HUES48 (cell line): ENCODE measurements at regions not wholly inside any gene's neighbourhood (a gene's known extent, or its start where the extent isn't known, plus 50 kb on each side); places are given as distances from the start of the nearest gene placed in this dataset.

Experiments
- H3K27ac ChIP-seq: one replicate; pipeline ENCODE4 v1.7.0; 2013; ENCODE audit warnings: low read depth, low read length, inconsistent platforms
- H3K27me3 ChIP-seq: 2 replicates; pipeline ENCODE4 v1.6.1; 2013; ENCODE audit warnings: mild to moderate bottlenecking, low read length; ENCODE audit not compliant: control insufficient read depth, insufficient read depth
- H3K36me3 ChIP-seq: 2 replicates; pipeline ENCODE4 v1.6.1; 2013; ENCODE audit warnings: low read length; ENCODE audit not compliant: control insufficient read depth, insufficient read depth
- H3K4me1 ChIP-seq: 2 replicates; pipeline ENCODE4 v1.6.1; 2013; ENCODE audit warnings: mild to moderate bottlenecking, low read length; ENCODE audit not compliant: control insufficient read depth, insufficient read depth
- H3K4me3 ChIP-seq: 2 replicates; pipeline ENCODE4 v1.5.1; 2013; ENCODE audit warnings: mild to moderate bottlenecking, low read depth, low read length
- H3K9ac ChIP-seq: 2 replicates; pipeline ENCODE4 v1.6.1; 2013; ENCODE audit warnings: mild to moderate bottlenecking, low read depth, low read length, moderate library complexity
- H3K9me3 ChIP-seq: 2 replicates; pipeline ENCODE4 v1.6.1; 2013; ENCODE audit warnings: low read length; ENCODE audit not compliant: control insufficient read depth, insufficient read depth

DNA sequence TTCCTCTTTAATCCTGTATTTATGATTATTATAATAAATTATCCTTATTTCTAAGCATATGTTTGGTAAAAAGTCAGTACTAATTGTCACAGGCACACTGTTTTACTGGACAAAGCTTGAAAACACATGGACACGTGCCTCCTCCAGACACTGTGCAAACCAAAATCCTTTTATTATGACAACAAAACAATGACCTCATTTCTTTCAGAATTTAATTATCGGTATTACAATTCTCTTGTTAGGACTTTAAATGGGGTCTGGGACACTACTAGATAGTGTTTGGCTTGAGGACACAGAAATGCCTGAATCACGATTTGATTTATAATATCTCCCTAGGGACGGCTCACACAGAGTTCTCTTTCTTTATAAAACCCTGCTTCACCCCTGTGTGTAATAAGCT is 107.3 kb upstream of the IGSF10 start:
- Histone ChIP-seq H3K4me1 (peaks cover 14% of the 10 kb centered on the region), H3K9me3 (no peaks in the 10 kb centered on the region), H3K27me3 (no peaks in the 10 kb centered on the region), H3K36me3 (no peaks in the 10 kb centered on the region), H3K9ac (no peak overlapping the region), H3K4me3 (no peak overlapping the region), H3K27ac (peak overlapping the region; percentile 68)

DNA sequence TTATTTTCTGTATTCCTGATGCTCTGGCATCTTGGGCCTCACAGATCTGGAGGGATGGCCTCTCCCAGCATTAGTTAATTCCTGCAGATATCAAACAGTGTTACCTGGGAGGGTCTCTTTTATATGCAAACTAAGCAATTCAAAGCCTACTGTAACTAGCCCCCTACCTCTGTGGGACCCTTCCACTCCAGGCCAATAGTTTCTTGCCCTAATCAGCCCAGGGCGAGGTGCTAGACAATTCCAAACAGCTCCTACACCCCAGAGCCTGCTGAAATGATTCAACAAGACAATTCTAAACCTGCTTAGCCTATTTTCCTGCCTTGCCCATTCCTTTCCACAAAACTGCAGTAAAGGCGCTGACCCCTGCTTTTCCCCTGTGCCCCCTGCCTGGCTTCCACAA is 106.6 kb upstream of the IGSF10 start:
- H3K9ac ChIP-seq = no peak overlapping the region
- H3K27me3 ChIP-seq = no peaks in the 10 kb centered on the region
- peaks cover 14% of the 10 kb centered on the region for H3K4me1 ChIP-seq
- no peaks in the 10 kb centered on the region for H3K36me3 ChIP-seq
- peak overlapping the region; percentile 68 for H3K27ac ChIP-seq
- H3K4me3 ChIP-seq = no peak overlapping the region
- H3K9me3 ChIP-seq = no peaks in the 10 kb centered on the region

DNA sequence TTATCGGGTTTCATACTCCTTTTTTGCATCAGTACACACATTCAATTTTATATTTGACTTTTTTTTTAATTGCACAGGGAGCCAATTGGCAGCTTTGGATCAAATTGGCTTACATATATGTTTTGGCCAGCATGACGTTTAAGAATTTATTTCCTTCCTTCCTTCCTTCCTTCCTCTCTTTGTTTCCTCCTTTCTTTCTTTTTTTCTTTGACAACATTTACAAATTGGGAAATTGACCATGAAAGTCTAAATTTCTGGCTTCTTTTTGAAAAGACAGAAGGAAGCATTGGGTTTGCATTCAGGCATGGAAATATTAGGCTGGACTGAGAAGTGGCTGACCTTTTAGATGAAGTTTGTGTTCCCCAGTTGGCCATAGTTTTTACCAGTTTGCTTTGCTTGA is 103.4 kb upstream of the IGSF10 start:
- H3K4me1 ChIP-seq = peaks cover 14% of the 10 kb centered on the region
- H3K4me3 ChIP-seq = no peak overlapping the region
- H3K27me3 ChIP-seq = no peaks in the 10 kb centered on the region
- no peak overlapping the region for H3K9ac ChIP-seq
- no peaks in the 10 kb centered on the region for H3K9me3 ChIP-seq
- no peak overlapping the region for H3K27ac ChIP-seq
- H3K36me3 ChIP-seq = no peaks in the 10 kb centered on the region

DNA sequence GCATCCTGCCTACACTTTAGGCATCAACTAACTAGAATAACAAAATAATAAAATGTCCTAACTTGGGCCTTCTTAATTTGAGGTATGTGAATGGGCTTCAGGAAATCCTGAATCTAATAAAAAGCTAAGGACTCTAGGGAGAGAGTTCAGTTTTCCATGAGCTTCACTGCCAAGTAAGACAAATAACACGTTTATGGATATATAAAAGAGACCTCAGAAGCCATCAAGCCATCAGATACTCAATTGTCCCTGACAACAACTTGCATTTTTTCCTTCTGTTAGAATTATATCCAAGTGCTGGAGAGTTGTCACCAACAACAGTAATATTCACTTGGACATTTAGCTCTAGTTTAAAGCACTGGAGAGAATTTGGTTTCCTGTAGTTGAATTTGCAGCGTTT is 102.4 kb upstream of the IGSF10 start:
- Histone ChIP-seq H3K36me3 (no peaks in the 10 kb centered on the region), H3K4me3 (no peak overlapping the region), H3K27ac (no peak overlapping the region), H3K9me3 (no peaks in the 10 kb centered on the region), H3K4me1 (peaks cover 14% of the 10 kb centered on the region), H3K27me3 (no peaks in the 10 kb centered on the region), H3K9ac (no peak overlapping the region)

DNA sequence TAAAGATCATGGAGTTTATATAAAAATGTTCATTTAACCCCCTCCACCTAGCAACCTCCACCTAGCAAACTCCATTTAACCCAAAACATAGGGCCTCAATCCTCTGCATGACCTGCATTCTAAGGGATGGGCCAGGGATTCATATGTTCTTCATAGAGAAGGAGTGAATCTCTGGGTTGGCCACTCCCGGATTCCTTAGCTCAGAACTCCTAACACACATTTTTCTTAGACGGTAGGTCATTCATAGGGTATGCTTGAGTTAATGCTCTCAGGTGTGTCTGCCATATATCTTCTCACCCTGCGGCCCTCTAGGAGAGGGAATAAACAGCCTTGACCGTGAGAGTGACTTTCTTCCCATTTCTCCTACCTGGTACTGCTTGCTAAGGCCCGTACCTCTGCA is 102.0 kb upstream of the IGSF10 start:
- no peaks in the 10 kb centered on the region for H3K27me3 ChIP-seq
- H3K4me3 ChIP-seq = no peak overlapping the region
- no peaks in the 10 kb centered on the region for H3K36me3 ChIP-seq
- H3K9me3 ChIP-seq = no peaks in the 10 kb centered on the region
- peaks cover 11% of the 10 kb centered on the region for H3K4me1 ChIP-seq
- H3K9ac ChIP-seq = no peak overlapping the region
- no peak overlapping the region for H3K27ac ChIP-seq

DNA sequence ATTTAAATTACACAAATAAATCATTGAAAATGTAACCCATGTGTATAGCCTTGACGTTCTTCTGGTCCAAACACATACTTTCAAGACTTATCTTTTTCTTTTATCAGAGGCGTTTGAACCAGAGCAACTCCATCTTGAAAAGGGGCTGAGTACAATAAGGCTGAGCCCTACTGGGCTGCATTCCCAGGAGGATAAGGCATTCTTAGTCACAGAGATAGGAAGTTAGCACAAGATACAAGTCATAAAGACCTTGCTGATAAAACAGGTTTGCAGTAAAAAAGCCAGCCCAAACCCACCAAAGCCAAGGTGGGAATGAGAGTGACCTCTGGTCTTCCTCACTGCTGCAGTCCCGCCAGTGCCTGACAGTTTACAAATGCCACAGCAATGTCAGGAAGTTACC is 101.0 kb upstream of the IGSF10 start:
- no peaks in the 10 kb centered on the region for H3K36me3 ChIP-seq
- no peak overlapping the region for H3K27ac ChIP-seq
- no peaks in the 10 kb centered on the region for H3K9me3 ChIP-seq
- H3K27me3 ChIP-seq = no peaks in the 10 kb centered on the region
- no peak overlapping the region for H3K4me3 ChIP-seq
- no peak overlapping the region for H3K9ac ChIP-seq
- H3K4me1 ChIP-seq = peaks cover under 1% of the 10 kb centered on the region; the same call in 1 of the 2 replicates

DNA sequence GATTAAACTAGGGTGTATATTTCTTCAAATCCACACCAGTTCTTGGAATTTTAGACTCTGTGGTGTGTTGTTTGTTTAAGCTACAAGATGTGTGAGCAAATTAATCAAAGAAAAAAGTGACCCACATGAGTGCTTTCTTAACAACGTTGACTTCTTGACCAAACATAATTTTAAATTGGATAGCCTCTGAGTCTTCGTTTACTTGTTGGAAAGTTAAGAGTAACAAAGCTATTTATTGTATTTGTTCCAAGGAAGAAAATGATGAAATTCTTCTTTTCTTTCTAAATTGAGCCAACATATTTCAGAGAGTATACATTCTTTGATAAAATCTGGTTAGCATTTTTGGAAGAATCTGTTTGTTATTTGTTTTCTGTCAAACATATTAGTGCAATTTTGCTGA is 99.9 kb upstream of the IGSF10 start:
- no peak overlapping the region for H3K9ac ChIP-seq
- no peak overlapping the region for H3K27ac ChIP-seq

DNA sequence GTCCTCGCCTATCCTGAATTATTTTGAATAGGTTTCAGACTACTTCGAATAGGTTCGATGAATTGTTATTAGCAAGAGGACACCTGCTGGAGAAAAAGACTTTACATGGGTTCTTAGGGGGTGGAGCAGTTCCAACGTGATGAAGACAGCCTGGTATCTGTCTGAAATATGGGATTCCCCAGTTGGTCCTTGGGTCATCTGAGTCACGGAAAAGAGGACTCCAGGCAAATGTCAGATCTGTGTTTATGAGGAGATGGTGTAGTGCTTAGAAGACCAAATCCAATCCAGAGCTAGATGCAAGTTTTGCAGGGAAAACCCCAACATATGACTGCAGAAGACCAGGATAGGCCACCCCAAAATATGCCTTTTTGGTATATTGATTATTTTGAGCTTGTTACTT is 98.9 kb upstream of the IGSF10 start:
- no peak overlapping the region for H3K27ac ChIP-seq
- no peaks in the 10 kb centered on the region for H3K27me3 ChIP-seq
- H3K4me1 ChIP-seq = no peaks in the 10 kb centered on the region
- H3K36me3 ChIP-seq = no peaks in the 10 kb centered on the region
- no peaks in the 10 kb centered on the region for H3K9me3 ChIP-seq
- no peak overlapping the region for H3K9ac ChIP-seq
- H3K4me3 ChIP-seq = no peak overlapping the region

More for the DNA sequence above, 99.9 kb upstream of the IGSF10 start:
- H3K36me3 ChIP-seq = no peaks in the 10 kb centered on the region
- H3K4me3 ChIP-seq = no peak overlapping the region
- no peaks in the 10 kb centered on the region for H3K9me3 ChIP-seq
- H3K27me3 ChIP-seq = no peaks in the 10 kb centered on the region
- H3K4me1 ChIP-seq = no peaks in the 10 kb centered on the region

DNA sequence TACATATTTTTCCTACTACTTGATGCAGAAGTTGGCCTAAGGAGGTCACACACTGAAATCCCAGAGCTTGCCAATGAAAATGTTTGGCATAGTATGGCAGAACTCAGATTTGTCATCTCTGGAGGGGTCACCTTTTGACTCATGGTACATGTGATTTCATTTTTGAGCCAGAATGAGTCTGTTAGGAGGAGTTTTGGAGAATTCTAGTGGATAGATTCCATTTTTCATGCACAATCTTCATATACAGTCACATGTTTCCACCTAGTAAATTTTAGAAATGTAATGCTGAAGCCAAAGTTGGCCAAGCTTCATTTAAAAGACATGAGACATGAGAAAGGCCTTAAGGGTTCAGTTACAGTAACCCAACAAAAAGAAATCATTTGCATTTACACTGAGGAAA is 97.8 kb upstream of the IGSF10 start:
- H3K4me1 ChIP-seq = no peaks in the 10 kb centered on the region
- no peak overlapping the region for H3K27ac ChIP-seq
- H3K9me3 ChIP-seq = no peaks in the 10 kb centered on the region

DNA sequence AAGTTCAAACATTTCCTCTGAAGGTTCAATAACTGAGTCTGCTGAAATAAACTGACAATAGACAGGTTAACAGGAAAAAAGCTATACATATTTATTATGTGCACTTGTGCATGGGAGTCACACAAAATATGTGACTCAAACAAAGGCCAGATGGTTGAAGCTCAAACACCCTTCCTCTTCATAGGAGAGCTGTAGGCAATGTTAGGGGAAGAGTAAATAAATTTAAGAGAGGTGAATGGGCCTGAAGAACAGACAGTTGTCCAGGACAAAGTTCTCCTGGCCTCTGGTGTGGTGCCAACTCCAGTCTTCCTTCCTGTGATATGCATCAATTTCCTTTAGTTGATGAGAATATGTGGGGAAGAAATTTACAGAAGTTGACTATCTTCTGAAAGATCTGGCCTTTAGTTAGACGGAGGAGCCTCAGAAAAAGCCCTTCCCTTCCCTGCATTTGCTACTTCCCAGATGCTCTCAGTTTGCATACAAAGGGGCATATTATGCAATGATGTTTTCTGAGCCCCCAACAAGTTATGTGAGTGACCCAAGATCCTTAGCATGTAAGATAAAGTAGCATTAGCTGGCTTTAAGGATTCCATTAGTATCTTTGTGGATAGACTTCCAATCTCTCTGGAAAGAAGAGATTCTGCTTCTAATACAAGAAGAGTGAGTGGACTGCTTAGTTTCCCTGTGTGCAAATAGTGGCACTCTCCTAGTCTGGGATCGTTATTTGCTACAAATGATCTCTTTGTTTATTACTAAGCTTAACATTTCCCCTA is 96.4 kb upstream of the IGSF10 start:
- Histone ChIP-seq H3K27ac (no peak overlapping the region), H3K36me3 (no peaks in the 10 kb centered on the region), H3K4me1 (0 out of 2 replicates have a peak, but pooled peaks cover 6% of the 10 kb centered on the region), H3K9me3 (no peaks in the 10 kb centered on the region), H3K9ac (no peak overlapping the region), H3K4me3 (no peak overlapping the region), H3K27me3 (no peaks in the 10 kb centered on the region)

More for the DNA sequence above, 97.8 kb upstream of the IGSF10 start:
- no peak overlapping the region for H3K4me3 ChIP-seq
- no peak overlapping the region for H3K9ac ChIP-seq
- no peaks in the 10 kb centered on the region for H3K27me3 ChIP-seq
- H3K36me3 ChIP-seq = no peaks in the 10 kb centered on the region

DNA sequence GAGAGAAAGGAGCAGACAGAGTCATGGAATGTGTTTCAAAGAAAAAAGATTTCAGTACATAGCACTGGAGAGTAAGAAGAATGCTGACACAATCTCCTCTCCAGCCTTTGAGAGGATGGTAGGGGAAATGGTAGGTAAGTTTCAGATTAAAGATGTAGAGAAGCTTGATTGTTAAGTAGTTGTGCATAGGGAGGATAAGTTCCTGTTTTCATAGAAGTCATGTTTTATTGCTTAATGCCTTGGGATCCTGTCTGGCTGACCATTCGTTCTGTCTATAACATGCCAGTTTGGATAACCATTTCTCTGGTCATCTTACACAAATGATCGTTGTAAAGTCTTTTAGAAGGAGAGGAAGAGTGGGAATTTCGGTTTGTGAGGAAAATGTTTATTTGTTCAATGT is 95.7 kb upstream of the IGSF10 start:
- Histone ChIP-seq H3K9me3 (no peaks in the 10 kb centered on the region), H3K4me1 (0 out of 2 replicates have a peak, but pooled peaks cover 6% of the 10 kb centered on the region), H3K9ac (no peak overlapping the region), H3K36me3 (no peaks in the 10 kb centered on the region), H3K4me3 (no peak overlapping the region), H3K27me3 (no peaks in the 10 kb centered on the region), H3K27ac (no peak overlapping the region)
